SK-N-SH treated with all-trans-retinoic acid at 6 μM for 48 hours (cell line): ENCODE measurements at regions not wholly inside any gene's neighbourhood (a gene's known extent, or its start where the extent isn't known, plus 50 kb on each side); places are given as distances from the start of the nearest gene placed in this dataset.

ENCODE experiments used
- ATAC-seq: fragments of 200-7000 bp; cut with Tn5 transposase; 3 replicates; pipeline ENCODE4 v1.9.1; 2020; ENCODE audit warnings: mild to moderate bottlenecking, moderate library complexity
- ARNTL ChIP-seq: fragments of 450-650 bp; formaldehyde crosslinking; IDR thresholded peaks from 2 replicates; pipeline ENCODE4 v1.5.0; 2020; ENCODE audit warnings: low read depth, mild to moderate bottlenecking, moderate library complexity, borderline replicate concordance
- CSDC2 ChIP-seq: fragments of 250-450 bp; sonication (Bioruptor Pico); IDR thresholded peaks from 2 replicates; pipeline ENCODE4 v1.5.0; 2020; ENCODE audit warnings: mild to moderate bottlenecking, moderate library complexity
- ESRRG ChIP-seq: fragments of 250-450 bp; sonication (Bioruptor Pico); IDR thresholded peaks from 2 replicates; pipeline ENCODE4 v1.6.1; 2021; ENCODE audit warnings: mild to moderate bottlenecking
- ISL1 ChIP-seq: fragments of 250-450 bp; sonication (Bioruptor Pico); IDR thresholded peaks from 2 replicates; pipeline ENCODE4 v2.1.2; 2022; ENCODE audit warnings: mild to moderate bottlenecking, moderate library complexity
- OSR1 ChIP-seq: fragments of 250-450 bp; sonication (Bioruptor Pico); IDR thresholded peaks from 2 replicates; pipeline ENCODE4 v1.8.0; 2022; ENCODE audit warnings: moderate library complexity, mild to moderate bottlenecking, inconsistent platforms
- PATZ1 ChIP-seq: fragments of 250-450 bp; sonication (Bioruptor Pico); IDR thresholded peaks from 2 replicates; pipeline ENCODE4 v1.8.0; 2020; ENCODE audit warnings: mild to moderate bottlenecking, moderate library complexity, borderline replicate concordance
- POU6F1 ChIP-seq: fragments of 250-450 bp; sonication (Bioruptor Pico); IDR thresholded peaks from 2 replicates; pipeline ENCODE4 v1.8.0; 2021; ENCODE audit warnings: low read depth, mild to moderate bottlenecking, moderate library complexity, borderline replicate concordance
- PPARA ChIP-seq: fragments of 250-450 bp; sonication (Bioruptor Pico); IDR thresholded peaks from 2 replicates; pipeline ENCODE4 v1.5.0; 2020; ENCODE audit warnings: mild to moderate bottlenecking, borderline replicate concordance
- SNAI2 ChIP-seq: fragments of 250-450 bp; sonication (Bioruptor Pico); IDR thresholded peaks from 2 replicates; pipeline ENCODE4 v1.5.0; 2020; ENCODE audit warnings: mild to moderate bottlenecking, moderate library complexity
- ZC3H10 ChIP-seq: fragments of 250-450 bp; sonication (Bioruptor Pico); IDR thresholded peaks from 2 replicates; pipeline ENCODE4 v1.5.1; 2021; ENCODE audit warnings: mild to moderate bottlenecking, moderate library complexity
- ZFP3 ChIP-seq: fragments of 250-450 bp; sonication (Bioruptor Pico); IDR thresholded peaks from 2 replicates; pipeline ENCODE4 v1.5.0; 2020; ENCODE audit warnings: mild to moderate bottlenecking, moderate library complexity
- ZFP30 ChIP-seq: fragments of 450-650 bp; formaldehyde crosslinking; IDR thresholded peaks from 2 replicates; pipeline ENCODE4 v1.5.0; 2022; ENCODE audit warnings: mild to moderate bottlenecking, moderate library complexity
- ZNF565 ChIP-seq: fragments of 450-650 bp; formaldehyde crosslinking; conservative IDR thresholded peaks from 2 replicates; pipeline ENCODE4 v1.5.0; 2020; ENCODE audit warnings: low read depth, mild to moderate bottlenecking, moderate library complexity
- ZNF70 ChIP-seq: fragments of 450-650 bp; formaldehyde crosslinking; IDR thresholded peaks from 2 replicates; pipeline ENCODE4 v1.5.0; 2020; ENCODE audit warnings: mild to moderate bottlenecking, moderate library complexity
- ZNF8 ChIP-seq: fragments of 450-650 bp; formaldehyde crosslinking; IDR thresholded peaks from 2 replicates; pipeline ENCODE4 v1.5.0; 2020; ENCODE audit warnings: mild to moderate bottlenecking, moderate library complexity
- TF ChIP-seq, protein P1 (sequence below): fragments of 250-450 bp; sonication (Bioruptor Pico); IDR thresholded peaks from 2 replicates; pipeline ENCODE4 v1.5.0; 2020; ENCODE audit warnings: mild to moderate bottlenecking, moderate library complexity
- TF ChIP-seq, protein P2 (sequence below): fragments of 250-450 bp; sonication (Bioruptor Pico); IDR thresholded peaks from 2 replicates; pipeline ENCODE4 v1.5.1; 2021; ENCODE audit warnings: mild to moderate bottlenecking, moderate library complexity
- TF ChIP-seq, protein P3 (sequence below): fragments of 250-450 bp; sonication (Bioruptor Pico); IDR thresholded peaks from 2 replicates; pipeline ENCODE4 v1.5.1; 2020; ENCODE audit warnings: low read depth, mild to moderate bottlenecking, moderate library complexity

GRCh38 chr5:87605663-87606062, 192.9 kb upstream of the CCNH start:
- no peak for ATAC-seq
- TF ChIP-seq ZNF8, result no peak
- TF ChIP-seq ZFP30, result no peak
- TF ChIP-seq ZNF70 (CRISPR knock-in tag), result no peak
- TF ChIP-seq ISL1 (CRISPR knock-in tag), result no peak
- TF ChIP-seq PATZ1 (CRISPR knock-in tag), result no peak

DNA sequence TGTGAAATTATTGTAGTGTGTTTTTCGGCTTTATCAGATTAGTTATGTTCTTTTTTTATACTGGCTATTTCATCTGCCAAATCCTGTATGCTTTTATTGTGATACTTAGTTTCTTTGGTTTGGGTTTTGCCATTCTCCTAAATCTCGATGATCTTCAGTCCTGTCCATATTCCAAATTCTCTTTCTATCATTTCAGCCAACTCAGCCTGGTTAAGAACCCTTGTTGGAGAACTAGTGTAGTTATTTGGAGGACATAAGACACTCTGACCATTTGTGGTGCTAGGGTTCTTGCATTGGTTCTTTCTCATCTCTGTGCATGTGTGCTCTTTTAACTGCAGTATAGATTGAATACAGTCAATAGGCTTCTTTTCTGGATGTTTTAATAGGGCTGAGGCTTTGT, 187.0 kb upstream of the CCNH start:
- no peak for TF ChIP-seq OSR1 (CRISPR knock-in tag)
- TF ChIP-seq, protein P1, sequence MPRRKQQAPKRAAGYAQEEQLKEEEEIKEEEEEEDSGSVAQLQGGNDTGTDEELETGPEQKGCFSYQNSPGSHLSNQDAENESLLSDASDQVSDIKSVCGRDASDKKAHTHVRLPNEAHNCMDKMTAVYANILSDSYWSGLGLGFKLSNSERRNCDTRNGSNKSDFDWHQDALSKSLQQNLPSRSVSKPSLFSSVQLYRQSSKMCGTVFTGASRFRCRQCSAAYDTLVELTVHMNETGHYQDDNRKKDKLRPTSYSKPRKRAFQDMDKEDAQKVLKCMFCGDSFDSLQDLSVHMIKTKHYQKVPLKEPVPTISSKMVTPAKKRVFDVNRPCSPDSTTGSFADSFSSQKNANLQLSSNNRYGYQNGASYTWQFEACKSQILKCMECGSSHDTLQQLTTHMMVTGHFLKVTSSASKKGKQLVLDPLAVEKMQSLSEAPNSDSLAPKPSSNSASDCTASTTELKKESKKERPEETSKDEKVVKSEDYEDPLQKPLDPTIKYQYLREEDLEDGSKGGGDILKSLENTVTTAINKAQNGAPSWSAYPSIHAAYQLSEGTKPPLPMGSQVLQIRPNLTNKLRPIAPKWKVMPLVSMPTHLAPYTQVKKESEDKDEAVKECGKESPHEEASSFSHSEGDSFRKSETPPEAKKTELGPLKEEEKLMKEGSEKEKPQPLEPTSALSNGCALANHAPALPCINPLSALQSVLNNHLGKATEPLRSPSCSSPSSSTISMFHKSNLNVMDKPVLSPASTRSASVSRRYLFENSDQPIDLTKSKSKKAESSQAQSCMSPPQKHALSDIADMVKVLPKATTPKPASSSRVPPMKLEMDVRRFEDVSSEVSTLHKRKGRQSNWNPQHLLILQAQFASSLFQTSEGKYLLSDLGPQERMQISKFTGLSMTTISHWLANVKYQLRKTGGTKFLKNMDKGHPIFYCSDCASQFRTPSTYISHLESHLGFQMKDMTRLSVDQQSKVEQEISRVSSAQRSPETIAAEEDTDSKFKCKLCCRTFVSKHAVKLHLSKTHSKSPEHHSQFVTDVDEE (CRISPR knock-in tag), result no peak
- no peak for TF ChIP-seq ZC3H10
- TF ChIP-seq ESRRG, result no peak
- ATAC-seq, result no peak

GRCh38 chr5:87598460-87598859, 185.7 kb upstream of the CCNH start:
- TF ChIP-seq, protein P1 (CRISPR knock-in tag), result no peak
- no peak for TF ChIP-seq CSDC2 (CRISPR knock-in tag)
- no peak for TF ChIP-seq ZNF565 (CRISPR knock-in tag)
- TF ChIP-seq ZNF70 (CRISPR knock-in tag), result no peak
- no peak for TF ChIP-seq ESRRG
- ATAC-seq, result no peak

- ATAC-seq, result no peak
- TF ChIP-seq ZFP30 (no peak), ZNF8 (no peak), PATZ1 (CRISPR knock-in tag) (no peak), ZNF70 (CRISPR knock-in tag) (no peak), ZFP3 (CRISPR knock-in tag) (no peak), ESRRG (no peak), POU6F1 (CRISPR knock-in tag) (no peak), SNAI2 (no peak), ARNTL (CRISPR knock-in tag) (no peak), ZC3H10 (no peak), CSDC2 (CRISPR knock-in tag) (no peak), ZNF565 (CRISPR knock-in tag) (no peak), PPARA (CRISPR knock-in tag) (no peak)
- TF ChIP-seq, protein P2, sequence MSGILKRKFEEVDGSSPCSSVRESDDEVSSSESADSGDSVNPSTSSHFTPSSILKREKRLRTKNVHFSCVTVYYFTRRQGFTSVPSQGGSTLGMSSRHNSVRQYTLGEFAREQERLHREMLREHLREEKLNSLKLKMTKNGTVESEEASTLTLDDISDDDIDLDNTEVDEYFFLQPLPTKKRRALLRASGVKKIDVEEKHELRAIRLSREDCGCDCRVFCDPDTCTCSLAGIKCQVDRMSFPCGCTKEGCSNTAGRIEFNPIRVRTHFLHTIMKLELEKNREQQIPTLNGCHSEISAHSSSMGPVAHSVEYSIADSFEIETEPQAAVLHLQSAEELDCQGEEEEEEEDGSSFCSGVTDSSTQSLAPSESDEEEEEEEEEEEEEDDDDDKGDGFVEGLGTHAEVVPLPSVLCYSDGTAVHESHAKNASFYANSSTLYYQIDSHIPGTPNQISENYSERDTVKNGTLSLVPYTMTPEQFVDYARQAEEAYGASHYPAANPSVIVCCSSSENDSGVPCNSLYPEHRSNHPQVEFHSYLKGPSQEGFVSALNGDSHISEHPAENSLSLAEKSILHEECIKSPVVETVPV (CRISPR knock-in tag), result no peak
- TF ChIP-seq, protein P1 (CRISPR knock-in tag), result no peak
- TF ChIP-seq, protein P3, sequence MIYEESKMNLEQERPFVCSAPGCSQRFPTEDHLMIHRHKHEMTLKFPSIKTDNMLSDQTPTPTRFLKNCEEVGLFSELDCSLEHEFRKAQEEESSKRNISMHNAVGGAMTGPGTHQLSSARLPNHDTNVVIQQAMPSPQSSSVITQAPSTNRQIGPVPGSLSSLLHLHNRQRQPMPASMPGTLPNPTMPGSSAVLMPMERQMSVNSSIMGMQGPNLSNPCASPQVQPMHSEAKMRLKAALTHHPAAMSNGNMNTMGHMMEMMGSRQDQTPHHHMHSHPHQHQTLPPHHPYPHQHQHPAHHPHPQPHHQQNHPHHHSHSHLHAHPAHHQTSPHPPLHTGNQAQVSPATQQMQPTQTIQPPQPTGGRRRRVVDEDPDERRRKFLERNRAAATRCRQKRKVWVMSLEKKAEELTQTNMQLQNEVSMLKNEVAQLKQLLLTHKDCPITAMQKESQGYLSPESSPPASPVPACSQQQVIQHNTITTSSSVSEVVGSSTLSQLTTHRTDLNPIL (CRISPR knock-in tag), result no peak
Observed at GRCh38 chr5:87594566-87594965, 181.8 kb upstream of the CCNH start.
